Heart right ventricle (tissue), 16 donors: ENCODE measurements at regions not wholly inside any gene's neighbourhood (a gene's known extent, or its start where the extent isn't known, plus 50 kb on each side); places are given as distances from the start of the nearest gene placed in this dataset.

ENCODE experiments used
- ATAC-seq, 8 donors: fragments of 200-7000 bp; cut with Tn5 transposase; one replicate each; pipeline ENCODE4 v1.9.1; 2020; ENCODE audit warnings: mild to moderate bottlenecking in 8 of 8, moderate library complexity in 8 of 8, moderate number of reproducible peaks in 1 of 8
- DNase-seq, 2 donors: peaks; one replicate each; pipeline ENCODE4 v3.0.0-alpha.2; 2020
- H3K27ac ChIP-seq, 10 donors: fragments of 200-600 bp; sonication (generic) in 2 of 10; one replicate each; pipeline versions ENCODE4 v1.5.0 to v1.8.0; 2020 to 2022; ENCODE audit warnings: mild to moderate bottlenecking in 3 of 10
- H3K27me3 ChIP-seq, 7 donors: fragments of 200-600 bp; one replicate each; pipeline ENCODE4 v1.8.0; 2021 to 2022; ENCODE audit warnings: mild to moderate bottlenecking in 2 of 7
- H3K36me3 ChIP-seq, 9 donors: fragments of 200-600 bp; sonication (generic) in 1 of 9; one replicate each; pipeline versions ENCODE4 v1.5.0 to v1.8.0; 2020 to 2022; ENCODE audit warnings: mild to moderate bottlenecking in 2 of 9
- H3K4me1 ChIP-seq, 9 donors: fragments of 200-600 bp; sonication (generic) in 1 of 9; one replicate each; pipeline versions ENCODE4 v1.5.0 to v1.8.0; 2020 to 2022; ENCODE audit warnings: mild to moderate bottlenecking in 4 of 9
- H3K4me3 ChIP-seq, 10 donors: fragments of 200-600 bp; sonication (generic) in 2 of 10; one replicate each; pipeline versions ENCODE4 v1.5.0 to v1.8.0; 2020 to 2022; ENCODE audit warnings: mild to moderate bottlenecking in 7 of 10, moderate library complexity in 2 of 10
- H3K9me3 ChIP-seq, 11 donors: fragments of 200-600 bp in 10 of 11; sonication (generic) in 2 of 11; one replicate each; pipeline versions ENCODE4 v1.5.0 to v1.8.0; 2013 to 2022; ENCODE audit warnings: mild to moderate bottlenecking in 2 of 11, control low read depth in 1 of 11, moderate library complexity in 1 of 11
- WGBS, 2 donors: extraction: QIAGEN DNeasy Blood & Tissue Kit; methylation state at CpG; one replicate each; pipeline ENCODE4 v1.1.7; 2013; ENCODE audit warnings: inconsistent platforms in 1 of 2; 5-methylcytosine and 5-hydroxymethylcytosine counted together
- intact Hi-C, 10 donors: fragments of 100-400 bp; cut with DNase I; formaldehyde crosslinking; loops; one replicate each; pipeline versions ENCODE4 v1.11.1 to v1.14.2; 2022
- TF ChIP-seq, protein P1 (sequence below), 9 donors: fragments of 200-600 bp; sonication (generic) in 2 of 9; IDR thresholded peaks; one replicate each; pipeline versions ENCODE4 v1.5.0 to v1.8.0; 2021 to 2022; ENCODE audit warnings: antibody characterized with exemption in 9 of 9, mild to moderate bottlenecking in 5 of 9, moderate library complexity in 1 of 9
- donor health status: Arrhythmogenic right ventricular cardiomyopathy.
- donor health status: ischemic (EF 13 %, LVEDD 7.1; RV severe dilation, severe dysfunction).
- donor health status: healthy with polysubstance abuse.
- donor health status: DM: no; HTN: yes; CAD: no.
- donor health status: DM: no; HTN: no; CAD: no.
- donor health status: ischemic (EF 25% LVEDD 6.9; RV normal size, moderate dysfunction).
- donor health status: ischemic (EF 25% LVEDD 5.7; RV mildly dilated, moderate dysfunction).
- donor health status: healthy.
- donor health status: DM: yes; HTN: yes; CAD: no.
- donor health status: Ischemic cardiomyopathy.
- donor health status: ischemic (EF 35%, LVEDD 5.7; RV mildly dilated, moderate dysfunction).
- donor health status: nonischemic (EF 11% LVEDD 7.7; RV severe dilation, severe dysfunction).
- donor health status: DM: yes; HTN: yes; CAD: no.
- donor health status: PGD.
- donor health status: ischemic (EF 29% LVEDD 5.4; RV normal size, mild dysfunction).
- donor health status: nonischemic (EF 23%, LVEDD 6.1; RV moderate dilation, normal function).

DNA sequence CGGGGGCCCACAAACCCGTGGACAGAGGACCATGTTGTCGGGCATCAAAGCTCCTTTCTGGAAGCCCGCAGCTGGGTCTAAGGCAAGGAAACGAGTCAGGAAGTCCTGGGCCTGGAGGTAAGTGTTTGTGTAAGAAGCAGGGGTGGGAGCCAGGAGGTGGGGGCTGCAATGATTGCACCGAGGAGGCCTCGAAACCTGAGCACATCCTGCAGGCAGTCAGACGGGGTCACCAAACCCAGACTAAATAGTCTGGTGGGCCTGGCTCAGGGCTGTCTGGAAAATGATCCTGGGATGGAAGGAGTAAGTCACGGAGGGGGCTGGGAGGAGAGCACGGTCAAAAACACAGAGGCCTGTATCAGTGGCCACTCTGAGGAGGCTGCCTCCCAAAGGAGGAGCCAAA lies 539.2 kb downstream of the MN1 start:
- Histone ChIP-seq H3K4me3 (no peak overlapping the region), H3K36me3 (no peaks in the 10 kb centered on the region), H3K9me3 (no peaks in the 10 kb centered on the region), H3K4me1 (no peaks in the 10 kb centered on the region), H3K27ac (no peak overlapping the region), H3K27me3 (peaks cover 0 to 39% (median 5%) of the 10 kb centered on the region in 7 donors)
- 66 to 71% methylated on average over 10 of the region's 10 CpGs for WGBS, 2 donors
- no peak for DNase-seq
- no peak for ATAC-seq
- intact Hi-C loops = no loop called here
- TF ChIP-seq, protein P1, sequence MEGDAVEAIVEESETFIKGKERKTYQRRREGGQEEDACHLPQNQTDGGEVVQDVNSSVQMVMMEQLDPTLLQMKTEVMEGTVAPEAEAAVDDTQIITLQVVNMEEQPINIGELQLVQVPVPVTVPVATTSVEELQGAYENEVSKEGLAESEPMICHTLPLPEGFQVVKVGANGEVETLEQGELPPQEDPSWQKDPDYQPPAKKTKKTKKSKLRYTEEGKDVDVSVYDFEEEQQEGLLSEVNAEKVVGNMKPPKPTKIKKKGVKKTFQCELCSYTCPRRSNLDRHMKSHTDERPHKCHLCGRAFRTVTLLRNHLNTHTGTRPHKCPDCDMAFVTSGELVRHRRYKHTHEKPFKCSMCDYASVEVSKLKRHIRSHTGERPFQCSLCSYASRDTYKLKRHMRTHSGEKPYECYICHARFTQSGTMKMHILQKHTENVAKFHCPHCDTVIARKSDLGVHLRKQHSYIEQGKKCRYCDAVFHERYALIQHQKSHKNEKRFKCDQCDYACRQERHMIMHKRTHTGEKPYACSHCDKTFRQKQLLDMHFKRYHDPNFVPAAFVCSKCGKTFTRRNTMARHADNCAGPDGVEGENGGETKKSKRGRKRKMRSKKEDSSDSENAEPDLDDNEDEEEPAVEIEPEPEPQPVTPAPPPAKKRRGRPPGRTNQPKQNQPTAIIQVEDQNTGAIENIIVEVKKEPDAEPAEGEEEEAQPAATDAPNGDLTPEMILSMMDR (IDR thresholded peaks at IDR 0.05) = no peak

DNA sequence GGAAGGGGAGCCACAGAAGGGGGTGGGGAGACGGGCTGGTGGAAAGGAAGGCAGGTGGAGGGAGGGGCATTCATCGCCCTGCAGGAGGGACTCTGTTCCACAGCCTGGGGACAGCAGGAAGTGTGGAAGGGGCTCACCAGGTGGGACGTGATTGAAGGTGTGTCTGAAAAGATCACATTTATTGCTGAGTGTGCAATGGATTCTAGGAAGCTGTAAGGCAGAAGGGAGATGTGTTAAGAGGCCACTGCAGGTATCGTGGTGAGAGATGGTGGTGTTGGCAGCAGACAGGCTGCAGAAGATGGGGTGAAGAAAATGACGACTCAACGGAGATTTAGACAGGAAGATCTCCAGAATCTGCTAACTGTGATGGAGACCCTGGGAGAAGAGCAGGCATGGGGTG lies 537.4 kb downstream of the MN1 start:
- intact Hi-C loops = no loop called here
- H3K4me3 ChIP-seq = no peak overlapping the region
- H3K27me3 ChIP-seq = peaks cover 0 to 32% (median 0%) of the 10 kb centered on the region in 7 donors
- TF ChIP-seq, protein P1 (IDR thresholded peaks at IDR 0.05) = no peak
- H3K9me3 ChIP-seq = no peaks in the 10 kb centered on the region
- no peak overlapping the region for H3K27ac ChIP-seq
- no peaks in the 10 kb centered on the region for H3K36me3 ChIP-seq
- DNase-seq = no peak
- WGBS, 2 donors = 73 to 79% methylated on average over 6 of the region's 6 CpGs
- no peak for ATAC-seq
- H3K4me1 ChIP-seq = no peaks in the 10 kb centered on the region

- H3K36me3 ChIP-seq = no peaks in the 10 kb centered on the region
- peaks cover 0 to 7% (median 0%) of the 10 kb centered on the region in 9 donors for H3K4me1 ChIP-seq
- TF ChIP-seq, protein P1 (IDR thresholded peaks at IDR 0.05) = no peak
- no peak for DNase-seq
- no peaks in the 10 kb centered on the region for H3K9me3 ChIP-seq
- no peak for ATAC-seq
- 87 to 93% methylated on average over 7 of the region's 7 CpGs for WGBS, 2 donors
- intact Hi-C loops = no loop called here
- H3K27me3 ChIP-seq = peaks cover 0 to 28% (median 0%) of the 10 kb centered on the region in 7 donors
- H3K4me3 ChIP-seq = no peak overlapping the region
- no peak overlapping the region for H3K27ac ChIP-seq
These were observed 534.4 kb downstream of the MN1 start for GRCh38 chr22:27267145-27267544.

DNA sequence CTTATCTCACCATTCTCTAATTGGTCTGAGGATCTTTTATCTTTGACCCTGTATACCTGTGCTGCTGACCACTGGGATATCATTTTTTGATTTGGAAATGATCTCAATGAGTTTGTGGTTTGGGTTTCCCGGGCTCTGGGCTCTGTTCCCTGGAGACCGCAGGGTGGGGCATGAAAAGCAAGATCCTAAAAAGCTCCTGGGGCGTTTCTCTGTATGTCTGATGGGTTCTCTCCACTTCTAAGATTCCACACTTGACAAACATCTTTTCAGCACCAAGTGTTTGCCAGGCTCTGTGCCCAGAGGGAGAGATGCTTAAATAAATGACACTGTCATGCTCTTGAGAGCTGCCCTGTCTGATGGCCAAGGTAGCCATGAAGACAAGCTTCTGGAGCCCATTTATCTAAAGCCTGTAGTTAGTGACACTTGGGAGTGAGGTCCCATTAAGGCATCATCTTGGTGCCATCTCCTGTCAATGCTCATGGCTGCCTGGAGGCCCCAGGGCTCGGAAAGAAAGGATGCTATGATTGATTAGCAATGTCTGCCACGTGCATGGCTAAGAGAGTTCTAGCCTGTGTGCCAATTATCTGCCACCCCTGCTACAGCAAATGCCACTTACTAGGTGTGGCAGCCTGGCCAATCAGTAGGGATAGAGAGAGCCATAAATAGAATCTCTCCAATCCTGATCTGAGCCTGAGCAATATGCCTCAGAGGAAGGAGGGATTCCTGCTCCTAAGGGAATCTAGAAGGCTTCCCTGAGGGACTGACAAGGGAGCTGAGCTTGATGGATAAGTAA lies 531.6 kb downstream of the MN1 start:
- no peaks in the 10 kb centered on the region for H3K9me3 ChIP-seq
- H3K4me1 ChIP-seq = peaks cover 0 to 9% (median 0%) of the 10 kb centered on the region in 9 donors
- H3K36me3 ChIP-seq = no peaks in the 10 kb centered on the region
- H3K27me3 ChIP-seq = peaks cover 0 to 30% (median 14%) of the 10 kb centered on the region in 7 donors
- TF ChIP-seq, protein P1 (IDR thresholded peaks at IDR 0.05) = no peak
- intact Hi-C loops = no loop called here
- no peak overlapping the region for H3K4me3 ChIP-seq
- DNase-seq = no peak
- peak in 2 of 8 donors; percentile 53 to 75 for ATAC-seq
- no peak overlapping the region for H3K27ac ChIP-seq
- 66 to 68% methylated on average over 5 of the region's 5 CpGs for WGBS, 2 donors
